ENCODE measurements at regions not wholly inside any gene's neighbourhood (a gene's known extent, or its start where the extent isn't known, plus 50 kb on each side); places are given as distances from the start of the nearest gene placed in this dataset.
"Not testable (repeated sequence)": the region's sequence is repeated elsewhere in the genome, so short reads cannot be mapped to it uniquely, and the experiment has no call there.

DNA sequence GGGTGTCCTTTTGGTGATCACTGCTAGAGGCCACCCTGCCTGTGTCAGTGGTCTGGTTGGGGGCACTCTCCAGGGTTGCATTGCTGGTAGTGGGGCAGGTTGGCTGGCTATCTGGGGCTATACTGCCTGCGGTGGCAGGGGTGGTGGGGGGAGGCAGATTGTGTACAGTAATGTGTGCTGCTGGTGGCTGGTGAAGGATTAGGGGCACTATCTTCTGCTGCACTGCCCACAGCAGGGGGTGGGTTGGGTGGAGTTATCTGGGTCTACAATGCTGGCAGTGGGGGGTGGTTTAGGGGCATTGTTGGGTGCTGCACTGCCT is 204.0 kb upstream of the WSB1 start:
- DNase-seq (ENCODE audit: extremely low spot score, unreplicated experiment): no peak
- Mint-ChIP-seq H3K4me3 (ENCODE audit: unreplicated experiment) (no peak overlapping the region), H3K36me3 (ENCODE audit: unreplicated experiment) (no peaks in the 10 kb centered on the region), H3K27ac (ENCODE audit: unreplicated experiment) (no peak overlapping the region), H3K9me3 (ENCODE audit: unreplicated experiment) (peaks cover 11% of the 10 kb centered on the region), H3K4me1 (ENCODE audit: unreplicated experiment) (no peaks in the 10 kb centered on the region), H3K27me3 (ENCODE audit: unreplicated experiment) (no peaks in the 10 kb centered on the region)
- TF ChIP-seq, protein P1, sequence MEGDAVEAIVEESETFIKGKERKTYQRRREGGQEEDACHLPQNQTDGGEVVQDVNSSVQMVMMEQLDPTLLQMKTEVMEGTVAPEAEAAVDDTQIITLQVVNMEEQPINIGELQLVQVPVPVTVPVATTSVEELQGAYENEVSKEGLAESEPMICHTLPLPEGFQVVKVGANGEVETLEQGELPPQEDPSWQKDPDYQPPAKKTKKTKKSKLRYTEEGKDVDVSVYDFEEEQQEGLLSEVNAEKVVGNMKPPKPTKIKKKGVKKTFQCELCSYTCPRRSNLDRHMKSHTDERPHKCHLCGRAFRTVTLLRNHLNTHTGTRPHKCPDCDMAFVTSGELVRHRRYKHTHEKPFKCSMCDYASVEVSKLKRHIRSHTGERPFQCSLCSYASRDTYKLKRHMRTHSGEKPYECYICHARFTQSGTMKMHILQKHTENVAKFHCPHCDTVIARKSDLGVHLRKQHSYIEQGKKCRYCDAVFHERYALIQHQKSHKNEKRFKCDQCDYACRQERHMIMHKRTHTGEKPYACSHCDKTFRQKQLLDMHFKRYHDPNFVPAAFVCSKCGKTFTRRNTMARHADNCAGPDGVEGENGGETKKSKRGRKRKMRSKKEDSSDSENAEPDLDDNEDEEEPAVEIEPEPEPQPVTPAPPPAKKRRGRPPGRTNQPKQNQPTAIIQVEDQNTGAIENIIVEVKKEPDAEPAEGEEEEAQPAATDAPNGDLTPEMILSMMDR (IDR thresholded peaks at IDR 0.05): no peak

DNA sequence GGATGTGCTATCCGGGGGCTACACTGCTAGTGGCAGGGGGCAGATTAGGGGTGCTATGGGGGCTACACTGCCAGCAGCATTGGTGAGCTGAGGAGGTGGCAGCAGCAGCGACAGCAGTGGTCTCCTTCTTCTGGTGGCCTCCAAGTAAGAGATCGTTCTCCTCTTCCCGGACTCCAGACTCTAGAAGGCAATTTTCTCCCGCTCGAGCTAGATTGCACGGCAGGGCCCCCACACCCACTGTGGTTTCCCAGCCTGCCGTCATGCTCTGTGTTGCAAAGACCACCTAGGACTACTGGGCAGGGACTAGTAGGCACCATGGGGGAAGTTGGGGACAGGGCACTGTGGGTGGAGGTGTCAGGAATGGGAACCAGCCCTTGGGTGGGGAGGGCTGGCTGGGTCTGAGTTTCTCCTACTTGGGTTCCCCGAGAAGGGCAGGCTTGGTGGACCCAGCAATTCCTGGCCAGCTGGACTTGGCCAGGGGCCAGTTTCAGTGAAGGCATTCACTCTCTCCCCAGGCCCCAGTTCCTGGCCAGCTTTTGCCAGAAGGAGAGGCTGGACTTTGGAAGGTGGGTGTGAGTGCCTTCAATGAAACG is 203.4 kb upstream of the WSB1 start:
- not testable (repeated sequence) for DNase-seq (ENCODE audit: extremely low spot score, unreplicated experiment); H3K36me3 Mint-ChIP-seq (ENCODE audit: unreplicated experiment); H3K27ac Mint-ChIP-seq (ENCODE audit: unreplicated experiment); H3K4me3 Mint-ChIP-seq (ENCODE audit: unreplicated experiment); H3K4me1 Mint-ChIP-seq (ENCODE audit: unreplicated experiment); H3K27me3 Mint-ChIP-seq (ENCODE audit: unreplicated experiment)
- peaks cover 11% of the 10 kb centered on the region for H3K9me3 Mint-ChIP-seq (ENCODE audit: unreplicated experiment)

DNA sequence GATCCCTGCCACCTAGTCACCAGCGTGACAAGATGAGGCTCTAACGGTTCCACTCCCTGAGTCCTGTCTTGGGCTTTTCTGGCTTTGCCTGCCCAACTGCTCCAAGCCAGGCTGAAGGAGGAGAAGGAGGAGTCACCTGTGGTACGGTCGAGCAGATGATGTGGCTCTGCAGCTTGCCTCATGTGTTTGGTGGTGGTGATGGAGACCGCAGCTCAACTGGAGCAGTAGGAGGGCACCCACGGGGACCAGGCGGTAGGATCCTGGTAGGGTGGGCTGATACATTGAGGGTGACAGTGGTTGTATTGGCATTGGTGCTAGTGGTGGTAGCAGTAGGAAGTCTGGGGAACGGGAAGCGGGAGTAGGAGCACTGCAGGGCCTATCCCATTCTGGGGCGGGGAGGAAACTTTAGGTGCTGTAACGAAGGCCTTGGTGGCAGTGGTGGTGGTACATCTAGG is 202.8 kb upstream of the WSB1 start:
- TF ChIP-seq, protein P1 (IDR thresholded peaks at IDR 0.05): no peak
- no peak for DNase-seq (ENCODE audit: extremely low spot score, unreplicated experiment)
- Mint-ChIP-seq H3K4me3 (ENCODE audit: unreplicated experiment) (no peak overlapping the region), H3K9me3 (ENCODE audit: unreplicated experiment) (peaks cover 11% of the 10 kb centered on the region), H3K4me1 (ENCODE audit: unreplicated experiment) (no peaks in the 10 kb centered on the region), H3K36me3 (ENCODE audit: unreplicated experiment) (no peaks in the 10 kb centered on the region), H3K27me3 (ENCODE audit: unreplicated experiment) (no peaks in the 10 kb centered on the region), H3K27ac (ENCODE audit: unreplicated experiment) (no peak overlapping the region)

DNA sequence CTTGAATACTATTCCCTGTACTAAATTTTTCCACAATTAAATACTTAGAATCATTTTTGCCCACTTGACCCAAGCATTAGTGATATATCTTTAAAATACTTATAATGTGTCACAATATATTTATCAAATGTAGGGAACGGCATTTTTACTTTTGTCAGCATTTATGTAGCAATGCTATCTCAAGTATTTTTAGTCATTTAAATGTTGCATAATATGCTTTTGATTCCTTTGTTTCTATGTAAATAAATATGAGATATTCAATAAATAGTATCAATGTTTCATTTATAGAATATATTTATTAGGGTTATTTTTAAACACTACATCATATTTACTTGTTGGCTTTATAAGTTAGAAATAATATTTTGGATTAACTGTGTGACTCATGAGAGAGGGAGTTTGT is 199.7 kb upstream of the WSB1 start:
- H3K9me3 Mint-ChIP-seq (ENCODE audit: unreplicated experiment); DNase-seq (ENCODE audit: extremely low spot score, unreplicated experiment); H3K27me3 Mint-ChIP-seq (ENCODE audit: unreplicated experiment); H3K27ac Mint-ChIP-seq (ENCODE audit: unreplicated experiment); H3K4me3 Mint-ChIP-seq (ENCODE audit: unreplicated experiment); H3K36me3 Mint-ChIP-seq (ENCODE audit: unreplicated experiment); H3K4me1 Mint-ChIP-seq (ENCODE audit: unreplicated experiment): not testable (repeated sequence)

DNA sequence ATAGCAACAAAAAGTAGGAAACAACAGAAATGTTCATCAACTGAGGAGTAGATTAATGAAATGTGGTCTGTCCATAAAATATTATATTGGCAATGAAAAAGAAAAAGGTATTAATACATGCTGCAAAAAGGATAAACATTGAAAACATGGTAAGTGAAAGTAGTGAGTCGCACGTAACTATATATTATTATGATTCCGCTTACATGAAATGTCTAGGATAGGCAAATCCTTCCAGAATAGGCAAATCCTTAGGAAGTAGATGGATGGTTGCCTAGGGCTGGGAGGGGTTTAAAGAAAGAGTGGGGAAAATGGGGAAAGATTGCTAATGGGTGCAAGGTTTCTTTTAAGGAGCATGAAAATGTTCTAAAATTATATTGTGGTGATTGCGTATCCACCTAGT is 198.1 kb upstream of the WSB1 start:
- not testable (repeated sequence) for H3K9me3 Mint-ChIP-seq (ENCODE audit: unreplicated experiment); H3K4me1 Mint-ChIP-seq (ENCODE audit: unreplicated experiment); H3K4me3 Mint-ChIP-seq (ENCODE audit: unreplicated experiment); H3K27ac Mint-ChIP-seq (ENCODE audit: unreplicated experiment); H3K36me3 Mint-ChIP-seq (ENCODE audit: unreplicated experiment); DNase-seq (ENCODE audit: extremely low spot score, unreplicated experiment); H3K27me3 Mint-ChIP-seq (ENCODE audit: unreplicated experiment)

DNA sequence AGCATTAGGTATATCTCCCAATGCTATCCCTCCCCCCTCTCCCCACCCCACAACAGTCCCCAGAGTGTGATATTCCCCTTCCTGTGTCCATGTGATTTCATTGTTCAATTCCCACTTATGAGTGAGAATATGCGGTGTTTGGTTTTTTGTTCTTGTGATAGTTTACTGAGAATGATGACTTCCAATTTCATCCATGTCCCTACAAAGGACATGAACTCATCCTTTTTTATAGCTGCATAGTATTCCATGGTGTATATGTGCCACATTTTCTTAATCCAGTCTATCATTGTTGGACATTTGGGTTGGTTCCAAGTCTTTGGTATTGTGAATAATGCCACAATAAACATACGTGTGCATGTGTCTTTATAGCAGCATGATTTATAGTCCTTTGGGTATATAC is 194.6 kb upstream of the WSB1 start:
- not testable (repeated sequence) for H3K4me3 Mint-ChIP-seq (ENCODE audit: unreplicated experiment); H3K9me3 Mint-ChIP-seq (ENCODE audit: unreplicated experiment); H3K36me3 Mint-ChIP-seq (ENCODE audit: unreplicated experiment); H3K27me3 Mint-ChIP-seq (ENCODE audit: unreplicated experiment); H3K27ac Mint-ChIP-seq (ENCODE audit: unreplicated experiment); DNase-seq (ENCODE audit: extremely low spot score, unreplicated experiment); H3K4me1 Mint-ChIP-seq (ENCODE audit: unreplicated experiment)

DNA sequence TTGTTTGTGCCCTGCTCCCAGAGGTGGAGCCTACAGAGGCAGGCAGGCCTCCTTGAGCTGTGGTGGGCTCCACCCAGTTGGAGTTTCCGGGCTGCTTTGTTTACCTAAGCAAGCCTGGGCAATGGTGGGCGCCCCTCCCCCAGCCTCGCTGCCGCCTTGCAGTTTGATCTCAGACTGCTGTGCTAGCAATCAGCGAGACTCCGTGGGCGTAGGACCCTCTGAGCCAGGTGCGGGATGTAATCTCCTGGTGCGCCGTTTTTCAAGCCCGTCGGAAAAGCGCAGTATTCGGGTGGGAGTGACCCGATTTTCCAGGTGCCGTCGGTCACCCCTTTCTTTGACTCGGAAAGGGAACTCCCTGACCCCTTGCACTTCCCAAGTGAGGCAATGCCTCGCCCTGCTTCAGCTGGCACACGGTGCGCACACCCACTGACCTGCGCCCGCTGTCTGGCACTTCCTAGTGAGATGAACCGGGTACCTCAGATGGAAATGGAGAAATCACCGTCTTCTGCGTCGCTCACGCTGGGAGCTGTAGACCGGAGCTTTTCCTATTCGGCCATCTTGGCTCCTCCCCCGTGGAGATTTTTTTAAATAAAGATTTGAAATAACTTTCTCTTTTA is 189.2 kb upstream of the WSB1 start:
- H3K36me3 Mint-ChIP-seq (ENCODE audit: unreplicated experiment); H3K4me1 Mint-ChIP-seq (ENCODE audit: unreplicated experiment); H3K27ac Mint-ChIP-seq (ENCODE audit: unreplicated experiment); DNase-seq (ENCODE audit: extremely low spot score, unreplicated experiment); H3K27me3 Mint-ChIP-seq (ENCODE audit: unreplicated experiment); H3K4me3 Mint-ChIP-seq (ENCODE audit: unreplicated experiment); H3K9me3 Mint-ChIP-seq (ENCODE audit: unreplicated experiment): not testable (repeated sequence)
